ENCODE measurements at regions not wholly inside any gene's neighbourhood (a gene's known extent, or its start where the extent isn't known, plus 50 kb on each side); places are given as distances from the start of the nearest gene placed in this dataset.

DNA sequence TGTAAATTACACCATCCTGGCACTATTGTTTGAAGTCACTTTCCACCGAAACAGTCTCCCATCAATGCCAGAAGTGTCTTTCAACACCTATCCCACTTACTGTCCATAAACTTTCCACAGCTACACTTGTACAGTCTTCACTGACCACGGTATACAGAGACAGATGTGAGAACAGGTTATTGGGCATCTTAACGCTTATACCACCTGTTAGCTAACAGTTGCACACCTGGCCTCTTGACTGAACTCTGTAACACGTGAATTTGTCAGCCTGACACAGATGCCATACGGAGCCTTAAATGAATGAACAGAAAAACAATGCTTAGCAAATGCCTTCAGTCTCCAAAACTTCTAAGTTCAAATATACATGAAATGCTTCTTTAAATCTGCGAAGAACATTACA is 440.5 kb downstream of the SHQ1 start:
- Histone ChIP-seq H3K4me1 (ENCODE audit: low read depth, poor library complexity, severe bottlenecking) (no peaks in the 10 kb centered on the region), H2AFZ (ENCODE audit: low read depth) (no peak overlapping the region), H3K27ac (no peak overlapping the region), H4K20me1 (ENCODE audit: insufficient read depth) (no peaks in the 10 kb centered on the region), H3K79me2 (ENCODE audit: insufficient read depth, low read depth) (peaks cover 17% of the 10 kb centered on the region; the same call in 1 of the 2 replicates), H3K4me3 (IDR thresholded peaks at IDR 0.05; ENCODE audit: insufficient read depth, low read depth, low read length) (no peak overlapping the region), H3K36me3 (ENCODE audit: insufficient read depth) (no peaks in the 10 kb centered on the region), H3K4me2 (no peak overlapping the region), H3K27me3 (ENCODE audit: insufficient read depth, low read depth) (no peaks in the 10 kb centered on the region), H3K9ac (no peak overlapping the region)
- TF ChIP-seq, protein P1, sequence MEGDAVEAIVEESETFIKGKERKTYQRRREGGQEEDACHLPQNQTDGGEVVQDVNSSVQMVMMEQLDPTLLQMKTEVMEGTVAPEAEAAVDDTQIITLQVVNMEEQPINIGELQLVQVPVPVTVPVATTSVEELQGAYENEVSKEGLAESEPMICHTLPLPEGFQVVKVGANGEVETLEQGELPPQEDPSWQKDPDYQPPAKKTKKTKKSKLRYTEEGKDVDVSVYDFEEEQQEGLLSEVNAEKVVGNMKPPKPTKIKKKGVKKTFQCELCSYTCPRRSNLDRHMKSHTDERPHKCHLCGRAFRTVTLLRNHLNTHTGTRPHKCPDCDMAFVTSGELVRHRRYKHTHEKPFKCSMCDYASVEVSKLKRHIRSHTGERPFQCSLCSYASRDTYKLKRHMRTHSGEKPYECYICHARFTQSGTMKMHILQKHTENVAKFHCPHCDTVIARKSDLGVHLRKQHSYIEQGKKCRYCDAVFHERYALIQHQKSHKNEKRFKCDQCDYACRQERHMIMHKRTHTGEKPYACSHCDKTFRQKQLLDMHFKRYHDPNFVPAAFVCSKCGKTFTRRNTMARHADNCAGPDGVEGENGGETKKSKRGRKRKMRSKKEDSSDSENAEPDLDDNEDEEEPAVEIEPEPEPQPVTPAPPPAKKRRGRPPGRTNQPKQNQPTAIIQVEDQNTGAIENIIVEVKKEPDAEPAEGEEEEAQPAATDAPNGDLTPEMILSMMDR (conservative IDR thresholded peaks at IDR 0.05; ENCODE audit: low read depth, low read length) = no peak

DNA sequence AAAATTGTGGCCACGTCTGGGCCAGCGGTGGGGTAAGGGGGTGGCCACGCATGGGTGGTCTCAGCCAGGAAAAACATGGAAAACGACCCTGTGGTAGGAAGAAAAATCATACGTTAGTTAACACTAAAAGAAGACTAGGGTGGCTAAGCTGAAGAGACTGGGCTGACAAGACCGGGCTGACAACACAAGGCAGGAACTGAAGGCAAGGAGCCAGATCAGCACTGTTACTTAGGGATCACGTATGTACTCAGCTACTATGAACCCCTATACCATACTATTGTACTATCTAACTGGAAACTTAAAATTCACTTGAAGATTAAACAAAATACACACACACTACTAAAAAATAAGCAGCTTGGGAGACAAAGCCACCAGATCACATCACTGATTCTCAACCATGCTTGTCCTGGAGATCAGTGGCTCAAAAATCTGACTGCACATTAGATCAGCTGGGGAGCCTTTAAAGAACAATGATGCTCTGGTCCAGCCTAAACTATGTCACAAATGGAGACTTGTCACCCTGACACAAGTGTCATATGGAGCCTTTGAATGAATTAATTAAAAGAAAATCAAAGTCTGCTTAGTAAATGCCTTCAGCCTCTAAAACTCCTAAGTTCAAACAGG is 442.2 kb downstream of the SHQ1 start:
- no peak overlapping the region for H3K4me2 ChIP-seq

DNA sequence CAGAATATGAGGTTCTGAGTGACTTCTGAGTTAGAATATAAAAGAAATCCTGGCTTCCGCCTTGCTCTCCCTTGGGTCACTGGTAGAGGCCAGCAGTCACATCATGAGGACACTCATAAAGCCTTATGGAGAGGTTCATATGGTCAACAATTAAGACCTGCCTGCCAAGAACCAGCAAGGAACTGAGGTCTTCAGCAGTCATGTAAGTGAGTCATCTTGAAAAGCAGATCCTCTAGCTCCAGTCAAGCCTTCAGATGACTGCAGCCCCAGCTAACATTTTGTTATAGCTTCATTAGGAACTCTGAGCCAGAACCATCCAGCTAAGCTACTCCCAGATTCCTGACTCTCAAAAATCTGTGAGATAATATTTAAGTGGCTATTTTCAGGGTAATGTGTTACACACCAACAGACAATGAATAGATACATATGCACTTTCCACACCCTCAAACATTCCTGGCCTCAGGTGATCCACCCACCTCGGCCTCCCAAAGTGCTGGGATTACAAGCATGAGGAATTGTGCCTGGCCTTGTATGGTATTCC is 447.2 kb downstream of the SHQ1 start:
- TF ChIP-seq, protein P1 (conservative IDR thresholded peaks at IDR 0.05; ENCODE audit: low read depth, low read length) = no peak
- no peak overlapping the region for H3K9ac ChIP-seq
- H2AFZ ChIP-seq (ENCODE audit: low read depth) = no peak overlapping the region
- no peak overlapping the region for H3K27ac ChIP-seq
- no peaks in the 10 kb centered on the region for H3K4me1 ChIP-seq (ENCODE audit: low read depth, poor library complexity, severe bottlenecking)
- H3K4me2 ChIP-seq = no peak overlapping the region
- no peaks in the 10 kb centered on the region for H3K36me3 ChIP-seq (ENCODE audit: insufficient read depth)
- H3K4me3 ChIP-seq (IDR thresholded peaks at IDR 0.05; ENCODE audit: insufficient read depth, low read depth, low read length) = no peak overlapping the region
- no peaks in the 10 kb centered on the region for H4K20me1 ChIP-seq (ENCODE audit: insufficient read depth)
- H3K27me3 ChIP-seq (ENCODE audit: insufficient read depth, low read depth) = no peaks in the 10 kb centered on the region
- peaks cover 20% of the 10 kb centered on the region; the same call in 1 of the 2 replicates for H3K79me2 ChIP-seq (ENCODE audit: insufficient read depth, low read depth)

More for the DNA sequence above, 442.2 kb downstream of the SHQ1 start:
- no peak overlapping the region for H3K27ac ChIP-seq
- no peaks in the 10 kb centered on the region for H3K36me3 ChIP-seq (ENCODE audit: insufficient read depth)
- peaks cover 23% of the 10 kb centered on the region; the same call in 1 of the 2 replicates for H3K79me2 ChIP-seq (ENCODE audit: insufficient read depth, low read depth)
- H3K27me3 ChIP-seq (ENCODE audit: insufficient read depth, low read depth) = no peaks in the 10 kb centered on the region
- TF ChIP-seq, protein P1 (conservative IDR thresholded peaks at IDR 0.05; ENCODE audit: low read depth, low read length) = no peak
- no peak overlapping the region for H3K9ac ChIP-seq
- H4K20me1 ChIP-seq (ENCODE audit: insufficient read depth) = no peaks in the 10 kb centered on the region
- no peak overlapping the region for H3K4me3 ChIP-seq (IDR thresholded peaks at IDR 0.05; ENCODE audit: insufficient read depth, low read depth, low read length)
- no peaks in the 10 kb centered on the region for H3K4me1 ChIP-seq (ENCODE audit: low read depth, poor library complexity, severe bottlenecking)
- H2AFZ ChIP-seq (ENCODE audit: low read depth) = no peak overlapping the region

DNA sequence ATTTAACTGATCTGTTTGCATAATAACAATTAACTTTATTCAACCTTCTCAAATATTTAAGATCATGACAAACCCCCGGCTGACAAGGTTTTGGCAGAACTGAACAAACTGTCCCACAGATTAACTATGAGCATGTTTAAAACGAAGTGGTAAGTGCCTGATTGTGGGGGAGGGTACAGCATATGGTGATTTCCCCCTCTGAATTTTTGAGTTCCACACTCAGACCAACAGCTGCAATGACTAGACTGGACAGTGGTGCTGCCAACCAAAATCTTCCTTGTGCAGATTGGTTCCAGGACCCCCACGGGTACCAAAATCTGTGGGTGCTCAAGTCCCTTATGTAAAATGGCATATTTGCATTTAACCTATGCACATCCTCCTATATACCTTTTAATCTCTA is 449.5 kb downstream of the SHQ1 start:
- TF ChIP-seq, protein P1 (conservative IDR thresholded peaks at IDR 0.05; ENCODE audit: low read depth, low read length) = no peak
- H3K36me3 ChIP-seq (ENCODE audit: insufficient read depth) = no peaks in the 10 kb centered on the region
- no peaks in the 10 kb centered on the region for H4K20me1 ChIP-seq (ENCODE audit: insufficient read depth)
- H3K4me3 ChIP-seq (IDR thresholded peaks at IDR 0.05; ENCODE audit: insufficient read depth, low read depth, low read length) = no peak overlapping the region
- no peaks in the 10 kb centered on the region for H3K27me3 ChIP-seq (ENCODE audit: insufficient read depth, low read depth)
- H2AFZ ChIP-seq (ENCODE audit: low read depth) = no peak overlapping the region
- H3K9ac ChIP-seq = no peak overlapping the region
- H3K79me2 ChIP-seq (ENCODE audit: insufficient read depth, low read depth) = peaks cover 9% of the 10 kb centered on the region; the same call in 1 of the 2 replicates
- no peak overlapping the region for H3K27ac ChIP-seq
- H3K4me2 ChIP-seq = no peak overlapping the region
- H3K4me1 ChIP-seq (ENCODE audit: low read depth, poor library complexity, severe bottlenecking) = no peaks in the 10 kb centered on the region
